Activated naive CD4-positive, alpha-beta T cell treated with anti-CD3 and anti-CD28 coated beads for 36 hours (primary cell): ENCODE measurements at regions not wholly inside any gene's neighbourhood (a gene's known extent, or its start where the extent isn't known, plus 50 kb on each side); places are given as distances from the start of the nearest gene placed in this dataset.

Experiments
- CTCF ChIA-PET: fragments of 350-600 bp; sonication (Branson Sonifier 250); formaldehyde crosslinking; loops from one replicate; lab custom pipeline; 2021; ENCODE audit warnings: antibody characterized with exemption; lab: Charles Lee
- DNase-seq: peaks from one replicate; pipeline ENCODE4 v3.0.0-alpha.2; 2020
- H3K27ac Mint-ChIP-seq: one replicate; pipeline ENCODE4 v1.8.0; 2021; ENCODE audit warnings: mild to moderate bottlenecking, mixed read lengths
- H3K27me3 Mint-ChIP-seq: one replicate; pipeline ENCODE4 v1.8.0; 2021; ENCODE audit warnings: low read depth, mixed read lengths
- H3K36me3 Mint-ChIP-seq: one replicate; pipeline ENCODE4 v1.8.0; 2021; ENCODE audit warnings: low read depth, mixed read lengths
- H3K4me1 Mint-ChIP-seq: one replicate; pipeline ENCODE4 v1.8.0; 2021; ENCODE audit warnings: low read depth, mixed read lengths
- H3K4me3 Mint-ChIP-seq: one replicate; pipeline ENCODE4 v1.8.0; 2021; ENCODE audit warnings: mild to moderate bottlenecking, moderate library complexity, mixed read lengths
- H3K9me3 Mint-ChIP-seq: one replicate; pipeline ENCODE4 v1.8.0; 2021; ENCODE audit warnings: mixed read lengths
- intact Hi-C: fragments of 100-400 bp; cut with micrococcal nuclease; formaldehyde crosslinking; loops from one replicate; pipeline ENCODE4 v1.15.1; 2023

DNA sequence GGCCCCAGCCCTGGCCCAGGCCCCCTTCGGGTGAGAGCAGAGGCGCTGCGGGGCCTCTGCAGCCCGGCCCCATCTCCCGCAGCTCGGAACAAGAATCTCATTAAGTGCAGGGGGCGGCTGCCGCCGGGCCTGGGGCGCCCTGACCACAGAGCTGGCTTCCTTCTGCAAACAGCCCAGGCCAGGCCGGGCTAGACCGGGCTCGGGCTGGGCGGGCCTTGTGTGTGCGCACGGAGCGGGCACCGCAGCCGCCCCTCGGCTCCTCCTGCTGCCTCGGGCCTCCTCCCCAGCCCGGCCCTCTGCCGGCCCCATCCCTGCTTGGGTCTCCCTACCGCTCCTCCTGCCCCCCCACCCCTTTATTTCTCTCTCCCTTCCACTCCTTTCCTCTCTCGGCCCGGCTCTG lies 83.3 kb downstream of the EFNB1 start:
- H3K27ac Mint-ChIP-seq, result no peak overlapping the region
- H3K4me1 Mint-ChIP-seq, result no peaks in the 10 kb centered on the region
- CTCF ChIA-PET, result no interaction called here
- no peaks in the 10 kb centered on the region for H3K27me3 Mint-ChIP-seq
- no peak for DNase-seq
- no peaks in the 10 kb centered on the region for H3K36me3 Mint-ChIP-seq
- no peaks in the 10 kb centered on the region for H3K9me3 Mint-ChIP-seq
- H3K4me3 Mint-ChIP-seq, result no peak overlapping the region
- intact Hi-C loops, result no loop called here

DNA sequence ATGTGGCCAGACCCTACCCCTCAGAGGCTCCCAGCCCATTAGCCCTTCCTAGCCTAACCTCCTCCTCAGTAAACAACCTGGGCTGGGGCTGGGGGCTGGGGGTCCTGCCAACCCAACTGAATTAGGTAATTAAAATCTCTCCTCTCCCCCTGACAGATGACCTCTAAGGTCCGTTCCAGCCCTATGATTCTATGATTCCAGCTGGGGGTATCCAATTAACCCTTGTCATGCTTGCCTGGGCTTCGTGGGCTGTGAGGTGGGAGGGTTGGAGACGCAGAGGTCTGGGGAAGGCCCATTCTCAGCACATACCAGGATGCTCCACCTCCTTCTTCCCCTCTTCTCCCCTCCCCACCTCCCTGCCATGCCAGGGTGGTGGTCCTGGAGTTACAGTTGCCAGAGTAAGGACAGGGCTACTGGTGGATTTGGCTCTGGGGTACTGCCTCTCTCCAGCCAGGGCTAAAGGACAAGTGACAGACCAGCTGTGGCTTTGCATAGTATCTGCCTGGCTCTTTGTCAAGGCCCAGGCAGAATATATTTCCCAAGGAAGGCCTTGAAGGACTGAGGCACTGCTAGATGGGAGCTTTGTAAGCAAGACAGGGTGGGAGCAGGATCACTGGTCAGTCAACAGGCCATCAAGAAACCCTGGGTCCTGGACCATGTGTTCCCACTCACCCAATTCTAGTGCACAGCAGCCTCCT lies 82.1 kb downstream of the EFNB1 start:
- CTCF ChIA-PET, result no interaction called here
- no peak for DNase-seq
- Mint-ChIP-seq H3K4me3 (no peak overlapping the region), H3K27me3 (no peaks in the 10 kb centered on the region), H3K9me3 (no peaks in the 10 kb centered on the region), H3K27ac (no peak overlapping the region), H3K4me1 (no peaks in the 10 kb centered on the region), H3K36me3 (no peaks in the 10 kb centered on the region)
- intact Hi-C loops, result no loop called here

DNA sequence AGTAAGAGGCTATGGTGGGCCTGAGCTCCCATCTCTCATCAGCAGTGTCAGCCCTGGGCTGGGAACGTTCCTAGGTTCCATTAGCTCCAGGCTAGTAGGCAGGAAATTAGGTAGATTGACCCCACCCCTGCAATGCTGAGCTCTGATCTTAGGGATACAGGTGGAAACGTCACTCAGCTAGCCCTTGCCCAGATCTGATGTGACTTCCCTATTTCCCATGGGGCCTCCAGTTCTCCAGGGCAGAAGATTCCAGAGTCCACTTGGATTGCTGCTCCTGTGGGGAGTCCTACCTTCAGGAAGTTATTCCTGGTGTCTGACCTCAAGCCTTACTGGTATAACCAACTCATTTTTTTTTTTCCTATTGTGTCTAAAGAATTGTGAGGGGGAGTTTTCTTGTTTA lies 81.1 kb downstream of the EFNB1 start:
- Mint-ChIP-seq H3K4me3 (no peak overlapping the region), H3K27ac (no peak overlapping the region), H3K9me3 (no peaks in the 10 kb centered on the region), H3K27me3 (no peaks in the 10 kb centered on the region), H3K4me1 (no peaks in the 10 kb centered on the region), H3K36me3 (no peaks in the 10 kb centered on the region)
- CTCF ChIA-PET, result interaction anchor here (0.7 kb wide), 1 partner anchor 199 kb away, joined by 3 read pairs; no protein-coding TSS in a partner anchor
- DNase-seq, result no peak
- intact Hi-C loops, result no loop called here

DNA sequence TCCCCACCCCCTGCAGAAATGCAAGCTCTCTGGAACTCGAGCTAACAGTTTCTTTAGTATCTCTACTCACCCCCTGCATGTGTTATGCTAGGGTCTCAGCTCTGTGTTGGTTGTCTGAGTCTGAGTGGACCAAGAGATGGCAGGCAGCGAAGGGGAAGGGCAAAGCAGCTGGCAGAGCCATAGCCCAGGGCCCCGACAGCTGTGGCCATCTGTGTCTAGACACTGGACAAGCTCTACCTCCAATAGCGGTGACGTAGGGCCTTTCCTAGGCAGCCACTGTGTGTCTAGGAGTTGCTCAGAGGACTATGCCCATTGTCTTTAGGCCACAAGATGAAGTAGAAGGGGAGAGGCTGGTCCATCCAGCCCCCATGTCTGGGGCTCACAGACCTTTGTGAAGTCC lies 79.2 kb downstream of the EFNB1 start:
- Mint-ChIP-seq H3K36me3 (no peaks in the 10 kb centered on the region), H3K9me3 (no peaks in the 10 kb centered on the region), H3K27ac (no peak overlapping the region), H3K27me3 (no peaks in the 10 kb centered on the region), H3K4me3 (no peak overlapping the region), H3K4me1 (no peaks in the 10 kb centered on the region)
- intact Hi-C loops, result no loop called here
- no peak for DNase-seq
- CTCF ChIA-PET, result no interaction called here

DNA sequence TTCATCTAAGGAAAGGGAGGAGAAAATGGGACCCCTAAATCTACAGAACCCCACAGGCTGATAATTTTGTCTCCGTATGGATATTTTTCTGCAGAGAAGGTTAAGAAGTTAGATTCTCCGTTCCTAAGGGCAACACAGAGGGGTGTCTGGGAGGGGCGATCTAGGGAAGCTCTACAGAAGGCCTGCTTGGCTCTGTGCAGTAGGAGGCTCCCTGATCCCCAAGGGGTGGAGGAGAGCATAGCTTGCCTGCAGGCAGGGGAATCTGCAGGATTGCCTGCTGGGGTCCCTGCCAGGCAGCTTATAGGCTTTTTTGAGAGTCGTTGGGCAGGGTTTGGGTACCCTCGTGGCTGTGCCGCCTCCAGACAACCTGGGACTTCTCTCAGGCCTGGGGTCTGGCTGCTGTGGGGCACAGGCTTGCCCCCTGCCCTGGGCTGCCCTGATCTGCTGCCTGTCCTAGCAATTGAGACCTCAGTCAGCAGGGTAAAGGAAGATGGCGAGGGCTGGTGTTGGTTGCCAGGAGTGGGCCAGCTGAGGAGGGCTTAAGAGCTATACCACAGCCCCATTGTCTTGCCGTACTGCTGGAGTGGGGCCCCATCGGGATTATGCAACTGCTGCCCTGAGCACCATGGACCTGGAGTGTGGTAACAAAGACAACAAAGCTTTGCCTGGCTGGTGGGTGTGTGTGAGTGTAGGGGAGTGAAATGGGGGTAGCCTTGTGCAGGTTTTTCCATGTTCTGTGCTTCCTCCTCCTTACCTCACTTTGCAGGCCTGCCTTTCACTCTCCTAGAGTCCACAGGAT lies 74.1 kb downstream of the EFNB1 start:
- H3K4me3 Mint-ChIP-seq, result no peak overlapping the region
- H3K9me3 Mint-ChIP-seq, result no peaks in the 10 kb centered on the region
- H3K27ac Mint-ChIP-seq, result no peak overlapping the region
- H3K4me1 Mint-ChIP-seq, result no peaks in the 10 kb centered on the region
- CTCF ChIA-PET, result no interaction called here
- intact Hi-C loops, result no loop called here
- no peak for DNase-seq
- no peaks in the 10 kb centered on the region for H3K36me3 Mint-ChIP-seq
- H3K27me3 Mint-ChIP-seq, result no peaks in the 10 kb centered on the region

DNA sequence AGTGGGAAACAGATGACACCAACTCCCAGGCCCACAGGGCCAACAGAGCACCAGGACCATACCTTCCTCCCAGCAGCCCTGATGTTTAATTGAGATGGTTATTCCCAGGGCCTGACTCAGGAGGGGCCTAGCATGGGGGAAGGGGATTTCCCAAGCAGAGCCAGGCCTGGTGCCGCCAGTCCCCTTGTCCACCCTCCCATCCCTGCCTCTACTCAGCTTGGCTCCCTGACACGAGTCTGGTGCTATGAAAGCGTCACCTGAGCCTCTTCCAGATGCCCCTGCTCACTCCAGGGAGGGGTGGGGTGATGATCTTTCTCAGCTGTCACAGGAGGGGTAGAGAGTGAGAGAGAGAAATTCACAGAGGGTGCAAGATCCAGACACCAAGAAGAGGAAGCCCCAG lies 72.7 kb downstream of the EFNB1 start:
- Mint-ChIP-seq H3K4me1 (no peaks in the 10 kb centered on the region), H3K4me3 (no peak overlapping the region), H3K9me3 (no peaks in the 10 kb centered on the region), H3K27ac (no peak overlapping the region), H3K36me3 (no peaks in the 10 kb centered on the region), H3K27me3 (no peaks in the 10 kb centered on the region)
- CTCF ChIA-PET, result no interaction called here
- intact Hi-C loops, result no loop called here
- DNase-seq, result no peak

DNA sequence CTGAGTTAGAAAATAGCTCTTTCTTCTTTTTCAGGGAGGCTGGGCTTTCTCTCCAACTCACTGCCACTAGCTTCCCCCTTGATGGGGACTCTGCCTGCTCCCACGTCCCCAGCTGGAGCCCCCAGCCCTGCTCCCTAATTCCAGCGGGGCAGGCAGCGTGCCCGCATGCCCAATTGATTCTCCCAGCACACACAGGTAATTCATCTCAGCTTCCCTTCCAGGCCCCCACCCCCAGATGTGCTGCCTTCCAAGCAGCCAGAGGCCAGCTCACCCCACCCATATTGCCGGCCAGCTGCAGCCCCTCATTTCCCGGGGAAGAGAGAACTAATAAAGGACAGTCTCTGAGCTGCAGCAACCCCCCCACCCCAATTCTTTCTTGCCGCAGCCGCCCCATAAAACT lies 69.8 kb downstream of the EFNB1 start:
- H3K27ac Mint-ChIP-seq, result no peak overlapping the region
- DNase-seq, result no peak
- peaks cover 4% of the 10 kb centered on the region for H3K4me1 Mint-ChIP-seq
- CTCF ChIA-PET, result interaction anchor here (0.6 to 1.2 kb wide), 2 partner anchors 127 to 165 kb away, joined by 3 to 4 read pairs; no protein-coding TSS in a partner anchor
- no peak overlapping the region for H3K4me3 Mint-ChIP-seq
- H3K9me3 Mint-ChIP-seq, result no peaks in the 10 kb centered on the region
- no peaks in the 10 kb centered on the region for H3K27me3 Mint-ChIP-seq
- no peaks in the 10 kb centered on the region for H3K36me3 Mint-ChIP-seq
- intact Hi-C loops, result loop anchor here (10.0 kb wide), 1 partner anchor 64 kb away; no protein-coding TSS in a partner anchor

DNA sequence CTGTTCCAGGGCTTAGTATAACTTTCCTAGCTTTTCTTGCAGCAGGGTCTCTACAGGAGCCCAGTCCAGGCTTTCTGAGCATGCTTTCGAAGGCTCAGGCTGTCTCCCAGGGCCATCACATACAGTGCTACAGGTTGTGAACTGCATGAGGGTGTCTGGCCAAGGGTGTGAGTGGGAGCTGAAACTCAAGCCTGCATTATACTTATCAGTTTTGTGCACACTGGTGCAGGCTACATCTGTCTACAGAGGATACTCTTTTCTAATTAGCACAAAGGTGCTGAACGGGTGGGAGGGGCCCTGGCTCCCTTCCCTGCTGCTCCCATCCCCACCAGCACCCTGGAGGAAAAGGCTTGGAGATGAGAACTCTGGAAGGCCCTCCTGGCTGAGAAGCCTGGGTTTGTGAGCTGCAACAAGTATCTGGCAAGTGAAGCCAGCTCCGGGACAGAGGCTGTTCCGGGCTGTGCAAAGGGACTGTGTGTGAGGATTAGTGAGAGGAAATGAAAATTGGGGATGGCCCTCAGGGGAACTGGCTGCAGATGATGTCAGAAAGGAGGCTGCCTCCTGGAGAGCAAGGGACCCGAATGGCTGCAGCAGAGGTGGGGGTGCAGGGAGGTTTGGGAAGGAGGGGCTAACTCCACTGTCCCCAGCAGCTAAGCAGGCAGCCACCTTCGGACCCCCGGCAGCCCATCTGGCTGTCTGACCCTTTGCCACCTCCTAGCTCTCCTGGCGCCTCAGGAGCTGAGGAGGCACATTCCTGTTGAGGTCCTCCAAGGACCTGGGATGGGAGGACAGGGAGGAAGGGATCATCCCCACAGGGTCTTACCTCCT lies 68.5 kb downstream of the EFNB1 start:
- Mint-ChIP-seq H3K27me3 (no peaks in the 10 kb centered on the region), H3K27ac (no peak overlapping the region), H3K4me3 (no peak overlapping the region), H3K4me1 (peaks cover 4% of the 10 kb centered on the region), H3K36me3 (no peaks in the 10 kb centered on the region), H3K9me3 (no peaks in the 10 kb centered on the region)
- CTCF ChIA-PET, result interaction anchor here (1.0 kb wide), 1 partner anchor 69 kb away, joined by 3 read pairs; no protein-coding TSS in a partner anchor
- DNase-seq, result no peak
- intact Hi-C loops, result loop anchor here (10.0 kb wide), 1 partner anchor 63 kb away; no protein-coding TSS in a partner anchor

DNA sequence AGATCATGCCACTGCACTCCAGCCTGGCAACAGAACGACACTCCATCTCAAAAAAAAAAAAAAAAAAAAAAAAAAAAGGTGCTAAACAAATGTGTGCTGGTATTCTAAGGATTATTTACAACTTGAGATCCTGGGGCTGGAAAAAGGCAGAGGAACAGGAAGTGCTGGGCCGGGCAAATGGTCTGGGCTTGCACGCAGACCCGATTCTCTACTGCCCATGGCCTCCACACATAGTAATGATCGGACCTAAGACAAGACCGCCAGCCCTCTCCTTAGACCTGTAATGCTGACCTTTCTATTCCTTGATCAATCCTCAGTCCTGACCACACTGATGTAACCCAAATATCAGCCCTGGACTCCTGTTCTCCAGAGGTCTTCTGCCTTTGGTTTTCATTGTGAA lies 67.8 kb downstream of the EFNB1 start:
- Mint-ChIP-seq H3K36me3 (no peaks in the 10 kb centered on the region), H3K9me3 (no peaks in the 10 kb centered on the region), H3K4me3 (no peak overlapping the region), H3K27me3 (no peaks in the 10 kb centered on the region), H3K4me1 (peaks cover 4% of the 10 kb centered on the region), H3K27ac (no peak overlapping the region)
- intact Hi-C loops, result loop anchor here (10.0 kb wide), 1 partner anchor 62 kb away; no protein-coding TSS in a partner anchor
- no peak for DNase-seq
- CTCF ChIA-PET, result no interaction called here

DNA sequence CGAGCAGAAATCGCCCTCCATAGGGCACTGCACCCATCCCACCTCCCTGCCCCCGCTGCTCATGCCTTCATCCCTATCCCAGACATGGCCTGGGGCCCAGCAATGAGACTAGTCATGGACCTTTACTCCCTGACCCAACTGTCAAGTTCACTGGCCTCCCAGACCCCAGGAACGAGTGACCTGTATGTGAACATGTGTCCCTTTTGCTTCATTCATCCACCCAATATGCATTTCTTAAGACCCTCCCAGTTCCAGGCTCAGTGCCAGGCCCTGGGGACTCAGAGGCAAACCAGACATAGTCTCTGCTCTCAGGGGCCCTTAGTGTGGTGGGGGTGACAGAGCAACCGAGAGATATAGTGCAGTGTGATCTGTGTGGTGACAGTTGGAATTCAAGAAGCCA lies 67.0 kb downstream of the EFNB1 start:
- intact Hi-C loops, result loop anchor here (10.0 kb wide), 1 partner anchor 61 kb away; no protein-coding TSS in a partner anchor
- Mint-ChIP-seq H3K4me3 (no peak overlapping the region), H3K4me1 (peaks cover 4% of the 10 kb centered on the region), H3K27ac (no peak overlapping the region), H3K27me3 (no peaks in the 10 kb centered on the region), H3K9me3 (no peaks in the 10 kb centered on the region), H3K36me3 (no peaks in the 10 kb centered on the region)
- DNase-seq, result no peak
- CTCF ChIA-PET, result no interaction called here

DNA sequence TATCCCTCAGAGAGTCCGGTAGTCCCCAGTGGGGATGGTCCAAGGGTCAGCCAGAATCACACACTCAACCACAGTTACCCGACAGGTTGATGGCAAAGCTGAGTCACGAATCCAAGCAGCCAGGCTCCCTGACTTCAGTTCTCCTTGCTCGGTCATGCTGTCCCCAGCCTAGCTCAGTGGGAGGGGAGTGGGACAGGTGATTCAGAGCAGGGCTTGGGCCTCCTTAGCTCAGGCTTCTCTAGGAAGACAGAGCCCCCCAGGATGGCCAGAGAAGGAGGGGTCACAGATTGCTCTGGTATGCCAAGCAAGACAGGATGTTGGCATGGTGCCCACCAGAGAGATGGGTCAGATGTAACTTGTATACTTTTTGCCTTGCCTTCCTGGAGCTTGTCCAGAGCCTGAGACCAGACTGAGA lies 66.5 kb downstream of the EFNB1 start:
- Mint-ChIP-seq H3K9me3 (no peaks in the 10 kb centered on the region), H3K27ac (no peak overlapping the region), H3K27me3 (no peaks in the 10 kb centered on the region), H3K4me1 (peaks cover 4% of the 10 kb centered on the region), H3K4me3 (no peak overlapping the region), H3K36me3 (no peaks in the 10 kb centered on the region)
- DNase-seq, result peak; percentile 7
- intact Hi-C loops, result loop anchor here (10.0 kb wide), 1 partner anchor 61 kb away; no protein-coding TSS in a partner anchor
- CTCF ChIA-PET, result no interaction called here
